Gastroesophageal sphincter (tissue), 3 donors: ENCODE measurements at regions not wholly inside any gene's neighbourhood (a gene's known extent, or its start where the extent isn't known, plus 50 kb on each side); places are given as distances from the start of the nearest gene placed in this dataset.

Experiments used
- EP300 ChIP-seq: sonication (generic); formaldehyde crosslinking; IDR thresholded peaks from one replicate; pipeline ENCODE4 v1.6.1; 2017; ENCODE audit warnings: antibody characterized with exemption, mild to moderate bottlenecking
- POLR2A ChIP-seq, 2 donors: fragments of 450-650 bp; IDR thresholded peaks; one replicate each; pipeline ENCODE4 v1.6.1; 2017; ENCODE audit warnings: antibody characterized with exemption in 2 of 2, mild to moderate bottlenecking in 2 of 2, moderate library complexity in 1 of 2
- POLR2AphosphoS5 ChIP-seq: sonication (generic); formaldehyde crosslinking; IDR thresholded peaks from one replicate; pipeline ENCODE4 v1.6.1; 2017; ENCODE audit warnings: antibody characterized with exemption
- TF ChIP-seq, protein P1 (sequence below), 4 experiments: fragments of 200-600 bp in 2 of 4; fragments of 450-650 bp in 2 of 4; sonication (generic) in 1 of 4; IDR thresholded peaks; one replicate each; pipeline ENCODE4 v1.5.1; 2017 to 2019; ENCODE audit warnings: antibody characterized with exemption in 4 of 4, mild to moderate bottlenecking in 2 of 4, moderate library complexity in 2 of 4

- TF ChIP-seq, protein P1, sequence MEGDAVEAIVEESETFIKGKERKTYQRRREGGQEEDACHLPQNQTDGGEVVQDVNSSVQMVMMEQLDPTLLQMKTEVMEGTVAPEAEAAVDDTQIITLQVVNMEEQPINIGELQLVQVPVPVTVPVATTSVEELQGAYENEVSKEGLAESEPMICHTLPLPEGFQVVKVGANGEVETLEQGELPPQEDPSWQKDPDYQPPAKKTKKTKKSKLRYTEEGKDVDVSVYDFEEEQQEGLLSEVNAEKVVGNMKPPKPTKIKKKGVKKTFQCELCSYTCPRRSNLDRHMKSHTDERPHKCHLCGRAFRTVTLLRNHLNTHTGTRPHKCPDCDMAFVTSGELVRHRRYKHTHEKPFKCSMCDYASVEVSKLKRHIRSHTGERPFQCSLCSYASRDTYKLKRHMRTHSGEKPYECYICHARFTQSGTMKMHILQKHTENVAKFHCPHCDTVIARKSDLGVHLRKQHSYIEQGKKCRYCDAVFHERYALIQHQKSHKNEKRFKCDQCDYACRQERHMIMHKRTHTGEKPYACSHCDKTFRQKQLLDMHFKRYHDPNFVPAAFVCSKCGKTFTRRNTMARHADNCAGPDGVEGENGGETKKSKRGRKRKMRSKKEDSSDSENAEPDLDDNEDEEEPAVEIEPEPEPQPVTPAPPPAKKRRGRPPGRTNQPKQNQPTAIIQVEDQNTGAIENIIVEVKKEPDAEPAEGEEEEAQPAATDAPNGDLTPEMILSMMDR (IDR thresholded peaks at IDR 0.05), result no peak
- TF ChIP-seq POLR2AphosphoS5 (no peak), POLR2A (IDR thresholded peaks at IDR 0.05) (no peak), EP300 (no peak)
Measured at GRCh38 chr5:13317654-13318053, 626.8 kb downstream of the DNAH5 start.
